Esophagus muscularis mucosa (tissue), 4 donors: ENCODE measurements at regions not wholly inside any gene's neighbourhood (a gene's known extent, or its start where the extent isn't known, plus 50 kb on each side); places are given as distances from the start of the nearest gene placed in this dataset.

Source experiments
- CTCF ChIP-seq, 3 experiments: fragments of 200-600 bp in 2 of 3; fragments of 450-650 bp in 1 of 3; sonication (generic) in 2 of 3; IDR thresholded peaks; one replicate each; pipeline ENCODE4 v1.5.1; 2017 to 2019; ENCODE audit warnings: antibody characterized with exemption in 3 of 3, mild to moderate bottlenecking in 2 of 3, moderate library complexity in 1 of 3
- EP300 ChIP-seq: sonication (generic); formaldehyde crosslinking; IDR thresholded peaks from one replicate; pipeline ENCODE4 v1.6.1; 2017; ENCODE audit warnings: antibody characterized with exemption
- POLR2AphosphoS5 ChIP-seq, 2 donors: sonication (generic); formaldehyde crosslinking; IDR thresholded peaks; one replicate each; pipeline ENCODE4 v1.6.1; 2017; ENCODE audit warnings: antibody characterized with exemption in 2 of 2

- TF ChIP-seq CTCF (IDR thresholded peaks at IDR 0.05) = no peak
- TF ChIP-seq POLR2AphosphoS5 (IDR thresholded peaks at IDR 0.05) = no peak
- no peak for TF ChIP-seq EP300
Observed at GRCh38 chr16:85498607-85499006, 114.5 kb upstream of the GSE1 start.
